GM19467 (cell line): ENCODE measurements at regions not wholly inside any gene's neighbourhood (a gene's known extent, or its start where the extent isn't known, plus 50 kb on each side); places are given as distances from the start of the nearest gene placed in this dataset.
"Not testable (repeated sequence)": the region's sequence is repeated elsewhere in the genome, so short reads cannot be mapped to it uniquely, and the experiment has no call there.

Source experiments
- ATAC-seq: cut with Tn5 transposase; IDR thresholded peaks from one replicate; pipeline ENCODE4 v1.9.1; 2021; ENCODE audit warnings: mild to moderate bottlenecking, moderate library complexity; ENCODE audit not compliant: unreplicated experiment

DNA sequence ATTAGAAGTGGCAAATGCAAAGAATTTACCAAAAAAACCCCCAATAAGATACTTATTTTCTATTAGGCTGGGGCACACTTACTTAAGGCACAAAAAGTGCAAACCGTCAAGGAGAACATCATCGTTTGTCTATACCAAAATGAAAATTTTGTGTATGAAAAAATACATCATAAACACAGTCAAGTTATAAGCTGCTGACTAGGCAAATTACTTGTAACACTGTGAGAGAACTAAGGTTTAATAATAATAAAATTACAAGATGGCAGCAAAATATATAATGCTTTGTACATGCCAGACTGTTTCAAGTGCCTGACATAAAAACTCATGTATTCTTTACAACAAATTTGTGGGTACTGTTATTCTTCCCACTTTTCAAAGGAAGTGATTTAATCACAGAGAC lies 297.2 kb upstream of the CRBN start:
- no peak for ATAC-seq

DNA sequence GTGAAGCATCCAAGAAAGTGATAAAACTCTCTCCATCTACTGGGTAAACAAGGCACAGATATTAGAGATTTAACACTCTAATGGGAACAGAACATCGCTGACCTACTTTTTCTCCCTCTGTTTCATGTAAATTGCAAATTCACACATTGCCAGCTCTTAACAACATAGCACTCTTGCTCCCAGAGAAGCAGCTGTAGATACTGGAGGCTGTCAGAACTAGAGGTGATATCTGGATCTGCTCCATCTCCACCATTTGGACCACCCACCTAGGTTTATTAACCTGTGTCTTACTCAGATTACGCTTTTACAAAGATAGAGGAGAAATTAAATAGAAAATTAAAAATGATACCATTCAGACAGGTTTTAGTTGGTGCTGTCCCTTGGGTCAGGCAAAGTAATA lies 289.1 kb upstream of the CRBN start:
- no peak for ATAC-seq

DNA sequence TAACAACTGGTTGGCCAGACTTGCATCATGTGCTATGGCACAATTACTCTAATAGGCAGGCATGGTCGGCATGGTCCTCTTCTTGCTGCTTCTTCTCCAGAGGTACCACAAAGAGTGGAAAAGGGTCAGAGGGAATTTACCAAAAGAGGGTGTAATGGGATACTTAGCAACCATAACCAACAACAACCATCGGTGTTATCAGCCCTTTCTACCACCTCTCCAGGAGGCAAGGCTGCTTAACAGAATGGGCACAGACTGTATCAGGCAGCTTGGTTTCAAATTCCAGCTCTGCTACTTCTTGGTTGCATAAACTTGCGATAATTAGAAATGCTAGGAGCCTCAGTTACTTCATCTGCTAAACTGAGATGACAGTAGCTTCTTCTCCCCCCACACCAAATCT lies 284.6 kb upstream of the CRBN start:
- no peak for ATAC-seq

DNA sequence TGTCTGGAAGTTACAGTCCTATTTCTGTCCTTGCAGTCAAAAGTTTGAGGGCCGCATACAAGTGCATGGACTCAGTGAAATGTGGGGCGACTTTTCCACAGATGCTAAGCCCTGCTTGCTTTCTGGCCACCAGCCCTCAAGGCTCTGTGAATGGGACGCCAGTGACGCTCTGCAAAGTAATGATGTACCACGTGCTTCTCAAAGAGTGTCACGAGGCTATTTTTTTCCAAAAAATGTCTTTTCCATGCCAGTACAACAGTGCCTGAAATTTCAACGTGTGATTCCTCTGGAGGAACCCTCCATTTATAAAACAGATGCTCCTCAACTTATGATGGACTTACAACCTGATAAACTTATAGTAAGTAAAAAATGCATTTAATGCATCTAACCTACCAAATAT lies 281.8 kb upstream of the CRBN start:
- ATAC-seq: no peak

DNA sequence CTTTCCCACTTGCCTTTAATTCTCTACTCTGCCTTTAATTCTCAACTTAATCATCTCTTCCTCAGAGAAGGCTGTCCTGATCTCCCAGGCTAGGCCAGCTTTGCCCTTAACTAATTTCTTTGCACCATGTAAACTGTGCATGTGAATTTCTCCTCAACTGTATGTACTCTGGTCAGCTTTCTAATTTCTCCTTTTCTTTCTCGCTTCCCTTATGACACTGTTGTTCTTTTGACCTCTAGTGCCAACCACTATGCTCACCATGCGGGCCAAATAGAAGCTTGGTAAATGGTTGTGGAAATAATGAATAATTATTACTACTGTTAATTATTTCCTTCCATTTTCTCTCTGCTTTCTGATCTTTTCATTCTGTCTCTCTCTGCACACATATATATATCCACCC lies 269.0 kb upstream of the CRBN start:
- no peak for ATAC-seq

DNA sequence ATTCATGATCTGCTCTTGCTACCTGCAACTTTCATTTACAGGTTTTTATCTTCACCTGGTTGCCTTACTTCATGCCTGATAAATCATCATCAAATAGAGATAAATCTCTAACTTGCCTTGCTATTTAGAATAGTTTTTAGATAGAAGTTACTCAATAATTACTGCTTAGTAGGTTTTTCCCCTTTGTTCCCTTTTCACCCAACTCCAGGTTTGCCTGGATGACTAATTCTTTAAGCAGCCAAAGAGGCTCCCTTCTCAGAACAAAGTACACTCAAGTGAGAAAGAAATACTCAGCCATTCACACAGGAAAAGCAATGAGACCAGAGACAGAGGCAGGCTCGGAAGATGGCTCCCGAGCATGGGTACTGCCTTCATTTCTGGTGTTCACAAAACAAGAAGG lies 268.1 kb upstream of the CRBN start:
- ATAC-seq: no peak

DNA sequence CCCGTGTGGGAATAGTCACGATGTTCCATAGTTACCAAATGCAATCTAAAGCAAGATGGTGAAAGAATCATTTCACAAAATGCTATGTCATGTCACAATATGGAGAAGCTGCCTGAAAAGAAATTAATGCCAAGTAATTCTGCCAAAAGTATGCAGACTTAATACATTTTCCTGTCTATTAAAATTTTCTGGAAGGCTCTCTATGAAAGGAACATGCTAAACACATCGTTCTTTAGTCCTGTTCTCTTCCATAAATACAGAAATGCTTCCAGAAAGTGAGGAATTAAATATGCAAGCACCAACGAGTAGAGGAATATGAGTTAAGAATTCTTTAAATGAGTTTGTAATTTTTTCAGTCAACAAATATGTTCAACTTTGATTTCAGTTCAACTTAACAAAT lies 266.8 kb upstream of the CRBN start:
- ATAC-seq: no peak

DNA sequence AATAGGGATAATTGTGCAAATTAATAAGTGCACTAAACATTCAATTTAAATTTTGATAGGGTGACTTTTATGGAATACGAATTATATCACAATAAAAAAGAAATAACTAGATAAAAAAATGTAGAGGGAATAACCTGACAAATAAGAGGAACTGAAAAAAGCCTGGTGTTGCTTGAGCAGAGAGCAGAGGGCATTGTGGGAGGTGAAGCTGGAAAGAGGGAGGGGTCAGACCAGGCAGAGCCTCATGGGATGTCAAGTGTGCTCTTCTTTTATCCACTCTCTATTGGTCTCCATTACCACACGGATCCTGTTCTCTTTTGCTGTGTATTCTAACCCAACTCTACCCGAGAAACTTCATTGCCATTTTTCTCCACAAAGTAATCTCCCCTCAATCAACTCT lies 264.0 kb upstream of the CRBN start:
- ATAC-seq: no peak

DNA sequence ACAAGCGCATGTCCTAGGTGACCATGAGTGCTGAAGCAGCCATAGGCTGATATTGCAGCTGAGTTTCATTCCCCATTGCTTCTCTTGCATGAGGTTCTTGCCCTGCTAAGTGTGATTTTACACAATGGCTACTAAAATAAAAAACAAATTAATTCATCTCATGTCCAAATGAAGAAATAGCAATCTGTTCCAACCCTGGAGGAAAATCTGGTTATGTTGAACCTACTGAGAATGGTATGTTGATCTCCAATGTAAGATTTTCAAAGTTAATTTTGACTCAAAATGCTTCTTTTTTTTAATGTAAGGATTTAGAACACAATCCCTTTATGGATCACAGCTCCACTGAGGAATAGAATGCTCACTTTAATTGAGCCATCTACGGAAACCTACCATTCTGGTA lies 254.2 kb upstream of the CRBN start:
- ATAC-seq: no peak

DNA sequence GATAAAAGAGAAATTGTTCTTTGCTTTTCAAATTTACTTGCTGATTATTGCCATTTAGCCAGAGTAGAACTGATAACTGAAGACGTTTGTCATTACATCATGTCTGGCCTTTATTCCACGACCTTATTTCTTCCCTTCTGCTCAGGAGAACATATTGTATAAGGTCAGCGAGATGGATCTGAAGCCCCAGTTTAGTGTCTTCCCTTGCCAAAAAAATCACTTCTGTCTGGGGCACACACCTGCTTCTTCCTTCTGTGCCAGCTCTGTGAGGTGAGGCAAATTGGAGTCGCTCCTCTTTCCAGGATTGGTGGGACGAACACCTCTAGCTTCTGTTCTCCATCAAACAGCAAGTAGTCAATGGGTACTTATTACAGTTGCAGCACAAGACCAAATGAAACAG lies 250.3 kb upstream of the CRBN start:
- ATAC-seq: no peak

DNA sequence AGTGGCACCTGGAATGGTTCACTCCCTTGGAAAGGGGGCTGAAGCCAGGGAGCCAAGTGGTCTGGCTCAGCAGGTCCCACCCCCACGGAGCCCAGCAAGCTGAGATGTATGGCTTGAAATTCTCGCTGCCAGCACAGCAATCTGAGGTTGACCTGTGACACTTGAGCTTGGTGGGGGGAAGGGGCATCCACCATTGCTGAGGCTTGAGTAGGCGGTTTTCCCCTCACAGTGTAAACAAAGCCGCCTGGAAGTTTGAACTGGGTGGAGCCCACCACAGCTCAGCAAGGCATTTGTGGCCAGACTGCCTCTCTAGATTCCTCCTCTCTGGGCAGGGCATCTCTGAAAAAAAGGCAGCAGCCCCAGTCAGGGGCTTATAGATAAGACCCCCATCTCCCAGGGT lies 228.2 kb upstream of the CRBN start:
- ATAC-seq: not testable (repeated sequence)

DNA sequence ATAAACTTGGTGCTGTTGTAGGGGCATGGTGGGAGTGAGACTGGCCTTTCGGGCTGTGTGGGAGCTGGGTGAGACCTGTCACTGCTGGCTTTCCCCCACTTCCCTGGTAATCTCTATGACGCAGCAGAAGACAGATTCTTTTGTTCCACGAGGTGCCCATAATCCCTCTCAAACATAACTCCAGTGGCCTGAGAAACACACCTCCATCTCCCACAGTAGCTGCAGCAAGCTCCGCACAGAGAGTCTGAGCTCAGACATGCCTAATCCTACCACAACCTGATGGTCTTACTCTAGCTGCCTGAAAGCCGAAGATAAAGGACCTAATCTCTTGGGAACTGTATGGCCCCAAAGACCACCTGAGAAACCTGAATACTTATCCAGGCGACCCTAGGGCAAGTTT lies 225.6 kb upstream of the CRBN start:
- ATAC-seq: no peak

DNA sequence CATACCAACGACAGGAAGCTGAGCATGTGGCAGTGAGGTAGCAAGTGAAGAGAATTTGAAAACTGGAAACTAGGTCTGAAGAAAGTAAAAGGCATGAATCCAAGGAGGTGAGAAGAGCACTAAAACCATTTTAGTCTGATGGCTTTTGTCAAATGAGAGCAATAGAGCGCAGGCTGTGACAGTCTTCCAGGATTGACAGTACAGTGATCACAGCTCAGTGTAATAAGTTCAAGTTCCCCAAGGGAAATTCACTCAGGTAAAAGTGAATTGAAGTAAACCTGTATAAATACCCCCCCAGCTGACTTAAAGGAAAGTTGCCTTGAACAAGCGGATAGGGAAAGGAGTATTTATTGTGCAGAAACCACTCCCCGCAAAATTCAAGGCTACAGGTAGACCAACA lies 224.2 kb upstream of the CRBN start:
- ATAC-seq: no peak

DNA sequence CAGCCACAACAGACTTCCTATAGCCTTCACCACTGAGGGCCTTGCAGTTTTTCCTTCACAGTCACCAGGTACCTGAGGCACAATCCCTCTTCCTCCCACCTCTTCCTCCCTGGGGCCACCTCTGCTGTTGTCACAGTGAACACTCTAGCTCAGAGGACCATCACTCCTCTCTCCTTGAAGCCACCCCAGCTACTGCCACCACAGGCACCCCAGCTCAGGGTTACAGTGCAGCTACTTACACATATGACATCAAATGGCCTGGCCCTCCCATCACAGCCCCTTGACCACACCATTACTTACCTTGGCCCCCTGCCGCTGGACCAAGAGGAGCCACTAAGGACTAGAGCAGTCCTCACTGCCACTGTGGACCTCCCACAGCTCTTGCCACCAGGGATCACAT lies 213.5 kb upstream of the CRBN start:
- ATAC-seq: no peak

DNA sequence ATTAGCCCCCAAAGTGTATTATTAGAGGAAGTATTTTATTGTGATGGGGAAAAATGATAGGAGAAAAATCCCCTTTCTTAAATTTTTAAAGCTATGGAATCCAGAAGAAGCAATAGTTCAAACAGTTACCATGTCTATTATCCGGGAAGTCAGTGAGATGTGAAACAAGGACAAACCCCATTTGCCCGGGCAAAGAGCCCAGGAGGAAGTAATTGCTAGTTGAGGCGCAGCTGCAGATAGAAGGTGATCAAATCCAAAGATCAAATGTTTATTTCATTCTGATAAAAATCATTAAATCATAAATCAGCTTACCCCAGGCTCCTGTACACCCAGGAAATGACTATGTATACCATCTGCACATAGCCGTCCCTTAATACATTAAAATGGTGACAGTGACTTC lies 204.0 kb upstream of the CRBN start:
- no peak for ATAC-seq

DNA sequence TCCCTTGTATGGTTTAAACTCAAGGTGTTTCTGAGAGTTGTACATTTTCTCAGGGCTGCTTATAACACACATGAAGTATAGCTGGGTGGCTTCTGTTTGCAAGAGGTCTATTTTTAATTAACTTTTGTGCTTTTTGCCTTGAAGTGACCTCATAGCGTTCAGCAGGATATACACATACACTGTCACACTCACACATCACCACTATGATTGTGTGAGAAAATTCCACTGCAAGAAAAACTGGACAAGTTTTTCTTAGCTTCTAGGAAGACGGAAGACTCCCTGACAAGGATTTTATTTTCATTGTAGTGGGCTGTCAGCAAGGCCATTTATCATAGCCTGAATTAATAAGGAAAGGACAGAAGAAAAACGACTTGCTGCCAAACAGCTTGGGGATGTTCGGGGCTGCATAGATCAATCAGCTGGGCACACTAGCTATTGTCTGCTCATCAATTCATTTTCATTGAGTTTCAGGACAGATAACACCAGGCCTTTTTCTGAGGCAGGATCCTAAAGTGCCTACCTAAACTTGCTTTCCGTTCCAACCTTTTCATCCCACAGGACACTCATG lies 192.8 kb upstream of the CRBN start:
- no peak for ATAC-seq

DNA sequence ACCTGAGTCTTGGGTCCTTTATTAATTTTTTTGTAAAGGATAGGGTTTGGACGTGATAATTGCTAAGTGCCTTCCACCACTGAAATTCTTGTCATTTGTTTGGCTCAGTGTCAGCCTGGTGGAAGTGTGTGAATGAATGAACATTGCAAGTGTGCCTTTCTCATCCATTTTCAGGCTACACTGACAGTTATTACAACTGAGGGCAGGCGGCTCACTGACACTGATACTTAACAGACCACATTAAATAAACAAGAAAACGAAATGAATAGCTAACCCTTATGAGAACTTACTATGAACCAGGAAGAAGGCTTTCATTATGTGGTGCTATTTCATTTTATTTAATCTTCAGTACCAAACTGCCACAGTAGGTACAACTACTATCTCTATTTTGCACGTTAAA lies 188.8 kb upstream of the CRBN start:
- ATAC-seq: no peak

DNA sequence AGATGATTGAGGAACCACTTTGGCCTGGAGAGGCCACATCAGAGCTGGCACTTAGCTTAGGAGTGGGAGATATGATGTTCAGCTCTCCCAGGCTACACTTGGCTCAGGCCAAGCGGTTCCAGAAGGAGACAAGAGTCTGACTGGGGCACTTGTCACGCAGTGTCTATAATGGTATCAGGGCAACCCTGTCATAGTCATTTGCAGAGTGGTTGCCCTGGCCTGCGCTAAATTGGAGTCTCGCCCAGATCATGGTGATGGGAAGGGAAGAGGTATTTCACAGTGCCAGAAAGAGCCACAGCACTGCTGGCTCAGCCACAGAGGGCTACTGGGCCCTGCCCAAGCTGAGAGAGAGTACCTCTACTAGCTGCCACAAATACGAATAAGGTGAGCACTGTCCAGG lies 186.9 kb upstream of the CRBN start:
- no peak for ATAC-seq

DNA sequence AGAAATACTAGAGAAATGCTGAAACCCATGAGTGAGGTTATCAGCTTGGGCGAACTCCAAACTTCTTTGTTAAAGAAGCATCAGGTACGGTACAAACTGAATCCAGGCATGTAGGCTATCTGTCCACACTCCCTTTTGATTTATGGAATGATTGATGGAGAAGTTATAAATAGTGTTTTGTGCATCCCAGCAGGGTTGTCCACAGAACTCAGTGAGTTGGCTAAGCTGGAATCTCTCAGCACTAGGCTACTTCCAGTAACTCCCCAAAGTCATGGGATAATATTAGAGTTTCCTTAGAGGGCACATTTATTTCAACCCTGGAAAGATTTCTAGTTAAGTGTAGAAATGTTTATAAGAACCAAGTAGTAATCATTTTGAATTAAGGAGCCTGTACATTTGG lies 186.2 kb upstream of the CRBN start:
- ATAC-seq: no peak

DNA sequence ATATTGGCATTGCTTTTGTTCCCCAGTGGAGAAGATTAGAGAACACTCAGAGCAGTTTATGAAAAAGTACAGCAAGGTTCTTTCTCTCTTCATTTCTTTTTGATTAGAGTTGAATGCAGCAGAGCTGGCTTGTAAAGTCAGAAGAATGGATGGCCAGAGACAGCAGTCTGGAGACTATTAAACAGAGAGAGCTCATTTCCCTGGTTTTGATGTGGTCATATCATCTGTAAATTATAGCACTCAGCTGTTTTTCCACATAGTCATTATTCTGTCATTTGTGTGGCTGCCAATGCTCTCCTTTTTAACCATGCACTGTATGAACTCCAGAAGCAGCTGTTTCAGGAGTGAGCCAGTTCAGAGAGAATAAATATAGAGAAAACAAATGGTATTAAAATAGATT lies 177.4 kb upstream of the CRBN start:
- no peak for ATAC-seq

DNA sequence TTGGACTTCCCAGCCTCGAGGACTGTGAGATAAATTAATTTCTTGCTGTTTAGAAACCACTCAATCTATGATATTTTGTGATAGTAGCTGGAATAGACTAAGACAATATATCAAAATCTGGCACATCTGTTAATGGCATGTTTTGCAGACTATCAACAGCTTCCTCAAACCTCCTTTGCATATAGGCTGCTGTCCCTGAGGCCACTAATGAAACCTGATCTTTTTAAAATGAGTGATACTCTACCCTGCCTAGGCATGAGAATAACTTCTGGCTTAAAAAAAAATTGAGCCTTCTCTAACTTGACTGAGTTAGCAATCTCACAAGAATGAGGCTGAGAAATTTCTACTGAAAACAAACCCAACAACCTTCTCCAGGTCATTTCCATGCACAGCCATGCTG lies 176.0 kb upstream of the CRBN start:
- no peak for ATAC-seq

DNA sequence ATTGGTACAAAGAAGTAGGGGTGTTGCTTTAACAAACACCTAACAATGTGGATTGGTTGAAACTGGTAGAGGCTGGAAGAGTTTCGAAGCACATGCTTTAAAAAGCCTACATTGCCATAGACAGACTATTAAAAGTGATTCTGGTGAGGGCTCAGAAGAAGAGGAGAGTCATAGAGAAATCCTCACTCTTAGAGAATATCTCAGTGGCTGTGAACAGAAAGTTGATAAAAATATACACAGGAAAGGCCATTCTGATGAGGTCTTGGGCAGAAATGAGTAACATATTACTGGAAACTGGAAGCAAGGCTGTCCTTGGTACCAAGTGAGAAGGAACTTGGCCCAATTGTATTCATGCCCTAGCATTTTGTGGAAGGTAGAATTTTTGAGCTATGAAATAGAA lies 173.7 kb upstream of the CRBN start:
- peak; percentile 79 for ATAC-seq

DNA sequence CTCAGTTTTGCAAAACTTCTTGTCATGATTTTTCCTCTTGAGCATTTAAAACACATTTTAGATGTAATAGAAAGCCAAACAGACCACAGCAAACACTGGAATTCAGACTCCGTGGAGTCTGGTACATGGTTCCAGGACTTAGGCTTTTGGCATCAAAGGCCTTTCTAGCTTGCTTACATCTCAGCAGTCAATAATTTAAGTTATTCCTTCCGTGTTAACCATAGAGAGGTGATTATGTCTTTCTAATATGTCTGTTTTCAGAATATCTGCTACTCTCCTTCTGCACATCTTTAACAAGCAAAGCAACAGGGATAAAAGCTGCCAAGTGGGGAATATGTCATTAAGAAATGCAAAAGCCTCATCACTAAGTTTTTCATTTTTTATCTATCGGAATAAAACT lies 171.7 kb upstream of the CRBN start:
- no peak for ATAC-seq

DNA sequence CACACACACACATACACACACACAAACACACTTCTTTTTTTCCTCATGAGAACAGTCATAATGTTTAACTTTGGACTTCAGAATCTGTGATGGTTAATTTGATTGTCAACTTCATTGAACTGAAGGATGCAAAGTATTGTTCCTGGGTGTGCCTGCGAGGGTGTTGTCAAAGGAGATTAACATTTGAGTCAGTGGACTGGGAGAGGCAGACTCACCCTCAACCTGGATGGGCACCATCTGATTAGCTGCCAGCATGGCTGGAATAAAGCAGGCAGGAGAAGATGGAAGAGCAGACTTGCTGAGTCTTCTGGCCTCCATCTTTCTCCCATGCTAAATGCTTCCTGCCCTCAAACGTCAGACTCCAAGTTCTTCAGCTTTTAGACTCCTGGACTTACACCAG lies 167.6 kb upstream of the CRBN start:
- not testable (repeated sequence) for ATAC-seq
